PC-9 (cell line): ENCODE measurements at regions not wholly inside any gene's neighbourhood (a gene's known extent, or its start where the extent isn't known, plus 50 kb on each side); places are given as distances from the start of the nearest gene placed in this dataset.

Experiments used
- EZH2 ChIP-seq: fragments of 200-600 bp; sonication (generic); IDR thresholded peaks from 2 replicates; pipeline ENCODE4 v1.8.0; 2017; ENCODE audit warnings: antibody characterized with exemption, low read depth
- TF ChIP-seq, protein P1 (sequence below): fragments of 200-600 bp; sonication (generic); conservative IDR thresholded peaks from 2 replicates; pipeline ENCODE4 v1.6.1; 2017; ENCODE audit warnings: mixed run types, antibody characterized with exemption, mild to moderate bottlenecking, moderate library complexity

GRCh38 chr15:70508561-70509281, 254.6 kb downstream of the UACA start:
- TF ChIP-seq, protein P1, sequence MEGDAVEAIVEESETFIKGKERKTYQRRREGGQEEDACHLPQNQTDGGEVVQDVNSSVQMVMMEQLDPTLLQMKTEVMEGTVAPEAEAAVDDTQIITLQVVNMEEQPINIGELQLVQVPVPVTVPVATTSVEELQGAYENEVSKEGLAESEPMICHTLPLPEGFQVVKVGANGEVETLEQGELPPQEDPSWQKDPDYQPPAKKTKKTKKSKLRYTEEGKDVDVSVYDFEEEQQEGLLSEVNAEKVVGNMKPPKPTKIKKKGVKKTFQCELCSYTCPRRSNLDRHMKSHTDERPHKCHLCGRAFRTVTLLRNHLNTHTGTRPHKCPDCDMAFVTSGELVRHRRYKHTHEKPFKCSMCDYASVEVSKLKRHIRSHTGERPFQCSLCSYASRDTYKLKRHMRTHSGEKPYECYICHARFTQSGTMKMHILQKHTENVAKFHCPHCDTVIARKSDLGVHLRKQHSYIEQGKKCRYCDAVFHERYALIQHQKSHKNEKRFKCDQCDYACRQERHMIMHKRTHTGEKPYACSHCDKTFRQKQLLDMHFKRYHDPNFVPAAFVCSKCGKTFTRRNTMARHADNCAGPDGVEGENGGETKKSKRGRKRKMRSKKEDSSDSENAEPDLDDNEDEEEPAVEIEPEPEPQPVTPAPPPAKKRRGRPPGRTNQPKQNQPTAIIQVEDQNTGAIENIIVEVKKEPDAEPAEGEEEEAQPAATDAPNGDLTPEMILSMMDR: no peak; the same call in 1 of the 2 replicates
- TF ChIP-seq EZH2: no peak
